OCI-LY3 (cell line): ENCODE measurements at regions not wholly inside any gene's neighbourhood (a gene's known extent, or its start where the extent isn't known, plus 50 kb on each side); places are given as distances from the start of the nearest gene placed in this dataset.
"Not testable (repeated sequence)": the region's sequence is repeated elsewhere in the genome, so short reads cannot be mapped to it uniquely, and the experiment has no call there.

ENCODE experiments used
- H2AFZ ChIP-seq: fragments of 200-600, 300-600 bp; shearing (Covaris generic); 2 replicates; pipeline ENCODE4 v1.6.0; 2014; ENCODE audit warnings: antibody characterized with exemption, low read depth, low read length
- H3K27ac ChIP-seq: fragments of 200-600, 300-600 bp; sonication (generic); 2 replicates; pipeline ENCODE4 v1.5.1; 2014; ENCODE audit warnings: mild to moderate bottlenecking, low read length, moderate library complexity, mixed read lengths
- H3K27me3 ChIP-seq: fragments of 200-600, 300-600 bp; sonication (generic); 2 replicates; pipeline ENCODE4 v1.6.1; 2014; ENCODE audit warnings: low read depth, low read length, mixed read lengths
- H3K36me3 ChIP-seq: fragments of 200-600, 300-600 bp; sonication (generic); replicated peaks from 2 replicates; pipeline ENCODE3; 2014; ENCODE audit warnings: low read depth, low read length, mixed read lengths
- H3K4me1 ChIP-seq: fragments of 300-600, 200-600 bp; sonication (generic); 2 replicates; pipeline ENCODE4 v1.6.1; 2014; ENCODE audit warnings: low read length, mixed read lengths
- H3K4me2 ChIP-seq: fragments of 200-600, 300-600 bp; sonication (generic); 2 replicates; pipeline ENCODE4 v1.6.1; 2014; ENCODE audit warnings: low read length, mixed read lengths
- H3K4me3 ChIP-seq: fragments of 300-600, 200-600 bp; sonication (generic); 2 replicates; pipeline ENCODE4 v1.5.1; 2014; ENCODE audit warnings: antibody characterized with exemption, mild to moderate bottlenecking, low read length, moderate library complexity
- H3K79me2 ChIP-seq: fragments of 300-600, 200-600 bp; shearing (Covaris generic); 2 replicates; pipeline ENCODE4 v1.6.1; 2014; ENCODE audit warnings: mild to moderate bottlenecking, low read length, mixed read lengths
- H3K9ac ChIP-seq: fragments of 300-600, 200-600 bp; shearing (Covaris generic); 2 replicates; pipeline ENCODE4 v1.6.0; 2014; ENCODE audit warnings: mild to moderate bottlenecking, low read length, moderate library complexity
- H3K9me3 ChIP-seq: fragments of 200-600, 300-600 bp; shearing (Covaris generic); 2 replicates; pipeline ENCODE4 v1.6.1; 2014; ENCODE audit warnings: low read length, mixed read lengths; ENCODE audit not compliant: insufficient read depth
- H4K20me1 ChIP-seq: fragments of 200-600, 300-600 bp; sonication (generic); 2 replicates; pipeline ENCODE4 v1.6.1; 2016; ENCODE audit warnings: low read length, mixed read lengths; ENCODE audit not compliant: insufficient read depth
- TF ChIP-seq, protein P1 (sequence below): fragments of 200-600, 300-600 bp; sonication (generic); IDR thresholded peaks from 2 replicates; pipeline ENCODE4 v1.5.1; 2014; ENCODE audit warnings: antibody characterized with exemption, low read length, low read depth

DNA sequence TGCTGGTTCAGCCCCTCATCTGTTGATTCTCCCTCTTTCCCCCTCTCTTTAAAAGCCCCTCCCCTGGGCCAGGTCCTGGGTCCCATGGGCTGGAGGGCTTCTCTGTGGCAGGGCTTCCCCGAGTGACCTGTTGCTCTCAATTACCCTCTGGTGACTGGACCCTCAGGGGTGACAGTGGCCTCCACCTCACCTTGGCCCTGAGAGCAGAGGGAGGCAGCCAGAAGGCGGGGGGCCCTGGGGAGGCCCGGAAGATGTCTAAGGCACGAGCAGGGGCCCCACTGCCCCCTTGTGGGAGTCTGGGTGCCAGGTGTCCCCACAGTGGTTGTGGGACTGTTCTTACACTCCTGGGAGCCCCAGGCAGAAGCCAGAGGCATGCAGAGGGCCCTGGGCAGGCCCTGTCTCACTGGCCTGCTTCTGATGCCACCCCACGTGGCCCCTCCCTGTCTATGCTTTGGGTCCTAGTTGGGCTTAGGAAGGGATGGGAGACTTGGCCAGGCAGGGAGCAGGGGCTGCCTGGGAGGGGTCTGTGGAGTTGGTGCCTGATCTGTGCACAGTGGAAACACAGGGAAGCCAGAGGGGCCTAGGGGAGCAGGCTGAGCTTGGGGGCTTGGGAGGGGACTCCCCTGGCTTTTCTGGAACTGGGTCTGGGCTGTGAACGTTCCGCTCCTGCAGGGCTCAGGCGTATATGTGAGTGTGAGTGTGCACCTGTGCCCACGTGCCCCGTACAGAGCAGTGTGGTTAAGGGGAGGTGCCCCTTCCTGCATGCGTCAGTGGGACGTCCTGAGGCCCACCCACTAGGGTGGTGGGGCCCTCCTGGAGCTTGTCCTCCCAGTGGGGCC is 179.7 kb downstream of the TMEM121 start:
- not testable (repeated sequence) for H2AFZ ChIP-seq, H3K79me2 ChIP-seq, H3K27me3 ChIP-seq, H3K9me3 ChIP-seq, H3K36me3 ChIP-seq, H3K4me1 ChIP-seq, H4K20me1 ChIP-seq, H3K4me3 ChIP-seq
- TF ChIP-seq, protein P1, sequence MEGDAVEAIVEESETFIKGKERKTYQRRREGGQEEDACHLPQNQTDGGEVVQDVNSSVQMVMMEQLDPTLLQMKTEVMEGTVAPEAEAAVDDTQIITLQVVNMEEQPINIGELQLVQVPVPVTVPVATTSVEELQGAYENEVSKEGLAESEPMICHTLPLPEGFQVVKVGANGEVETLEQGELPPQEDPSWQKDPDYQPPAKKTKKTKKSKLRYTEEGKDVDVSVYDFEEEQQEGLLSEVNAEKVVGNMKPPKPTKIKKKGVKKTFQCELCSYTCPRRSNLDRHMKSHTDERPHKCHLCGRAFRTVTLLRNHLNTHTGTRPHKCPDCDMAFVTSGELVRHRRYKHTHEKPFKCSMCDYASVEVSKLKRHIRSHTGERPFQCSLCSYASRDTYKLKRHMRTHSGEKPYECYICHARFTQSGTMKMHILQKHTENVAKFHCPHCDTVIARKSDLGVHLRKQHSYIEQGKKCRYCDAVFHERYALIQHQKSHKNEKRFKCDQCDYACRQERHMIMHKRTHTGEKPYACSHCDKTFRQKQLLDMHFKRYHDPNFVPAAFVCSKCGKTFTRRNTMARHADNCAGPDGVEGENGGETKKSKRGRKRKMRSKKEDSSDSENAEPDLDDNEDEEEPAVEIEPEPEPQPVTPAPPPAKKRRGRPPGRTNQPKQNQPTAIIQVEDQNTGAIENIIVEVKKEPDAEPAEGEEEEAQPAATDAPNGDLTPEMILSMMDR = 0 out of 2 replicates have a peak, but pooled peaks have one; percentile 4
- H3K27ac ChIP-seq = peak overlapping the region; percentile 76
- H3K9ac ChIP-seq = peak overlapping the region; percentile 44; the same call in 1 of the 2 replicates
- 0 out of 2 replicates have a peak overlapping the region, but pooled peaks have one; percentile 30 for H3K4me2 ChIP-seq

DNA sequence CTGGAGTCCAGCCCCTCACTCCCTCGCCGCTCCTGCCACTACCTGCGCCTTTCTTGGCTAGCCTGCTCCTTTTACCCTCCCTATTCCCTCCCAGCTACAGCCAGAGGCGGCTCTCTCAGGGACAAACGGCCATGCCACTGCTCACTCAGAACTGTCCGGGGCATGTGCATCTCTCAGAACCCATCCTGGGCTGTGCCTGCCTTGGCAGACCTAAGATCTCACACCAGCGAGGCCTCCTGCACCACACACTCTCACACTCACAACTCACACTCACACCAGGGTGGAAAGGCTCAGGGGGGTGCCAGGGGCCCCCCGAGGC is 180.3 kb downstream of the TMEM121 start:
- H3K36me3 ChIP-seq, H4K20me1 ChIP-seq, H3K4me1 ChIP-seq, H3K4me3 ChIP-seq, H2AFZ ChIP-seq, H3K27me3 ChIP-seq, H3K4me2 ChIP-seq, H3K79me2 ChIP-seq, H3K9ac ChIP-seq, H3K9me3 ChIP-seq: not testable (repeated sequence)
- H3K27ac ChIP-seq = peak overlapping the region; percentile 48

DNA sequence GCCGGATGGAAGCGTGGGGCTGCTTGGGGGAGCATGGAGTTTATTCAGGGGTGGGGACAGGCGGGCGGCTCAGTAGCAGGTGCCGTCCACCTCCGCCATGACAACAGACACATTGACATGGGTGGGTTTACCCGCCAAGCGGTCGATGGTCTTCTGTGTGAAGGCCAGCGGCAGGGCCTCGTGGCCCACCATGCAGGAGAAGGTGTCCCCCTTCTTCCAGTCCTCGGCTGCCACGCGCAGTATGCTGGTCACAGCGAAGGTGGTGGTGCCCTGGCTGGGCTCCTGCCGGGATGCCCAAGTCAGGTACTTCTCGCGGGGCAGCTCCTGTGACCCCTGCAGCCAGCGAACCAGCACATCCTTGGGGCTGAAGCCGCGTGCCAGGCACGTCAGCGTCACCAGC is 180.7 kb downstream of the TMEM121 start:
- Histone ChIP-seq H3K27ac (peak overlapping the region; percentile 44; the same call in 1 of the 2 replicates), H3K9ac (peak overlapping the region; percentile 27; the same call in 1 of the 2 replicates), H3K4me2 (peak overlapping the region; percentile 34; the same call in 1 of the 2 replicates)
- not testable (repeated sequence) for H3K36me3 ChIP-seq, H4K20me1 ChIP-seq, H3K4me1 ChIP-seq, H2AFZ ChIP-seq, H3K4me3 ChIP-seq, H3K79me2 ChIP-seq, H3K9me3 ChIP-seq, H3K27me3 ChIP-seq

DNA sequence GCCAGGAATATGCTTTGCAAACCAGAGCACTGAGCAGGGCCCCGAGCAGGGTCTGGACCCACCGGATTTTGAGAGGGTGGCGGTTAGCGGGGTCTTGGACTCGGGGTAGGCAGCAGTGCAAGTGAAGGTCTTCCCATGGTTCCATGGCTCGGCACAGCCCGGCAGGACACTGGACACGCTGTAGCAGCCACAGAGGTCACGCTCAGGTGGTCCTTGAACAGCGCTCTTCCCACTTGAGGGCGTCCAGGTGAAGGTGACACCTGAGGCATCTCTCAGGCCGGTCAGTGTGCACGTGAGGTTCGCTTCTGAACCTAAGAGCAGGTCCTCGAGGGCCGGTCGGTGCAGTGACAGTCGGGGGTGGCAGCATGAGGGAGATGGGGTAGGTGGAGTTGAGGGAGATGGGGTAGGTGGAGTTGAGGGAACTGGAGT is 181.4 kb downstream of the TMEM121 start:
- not testable (repeated sequence) for H3K27ac ChIP-seq, H2AFZ ChIP-seq, H4K20me1 ChIP-seq, H3K36me3 ChIP-seq, H3K4me2 ChIP-seq, H3K9ac ChIP-seq, H3K9me3 ChIP-seq, H3K4me1 ChIP-seq, H3K79me2 ChIP-seq, H3K27me3 ChIP-seq, H3K4me3 ChIP-seq

DNA sequence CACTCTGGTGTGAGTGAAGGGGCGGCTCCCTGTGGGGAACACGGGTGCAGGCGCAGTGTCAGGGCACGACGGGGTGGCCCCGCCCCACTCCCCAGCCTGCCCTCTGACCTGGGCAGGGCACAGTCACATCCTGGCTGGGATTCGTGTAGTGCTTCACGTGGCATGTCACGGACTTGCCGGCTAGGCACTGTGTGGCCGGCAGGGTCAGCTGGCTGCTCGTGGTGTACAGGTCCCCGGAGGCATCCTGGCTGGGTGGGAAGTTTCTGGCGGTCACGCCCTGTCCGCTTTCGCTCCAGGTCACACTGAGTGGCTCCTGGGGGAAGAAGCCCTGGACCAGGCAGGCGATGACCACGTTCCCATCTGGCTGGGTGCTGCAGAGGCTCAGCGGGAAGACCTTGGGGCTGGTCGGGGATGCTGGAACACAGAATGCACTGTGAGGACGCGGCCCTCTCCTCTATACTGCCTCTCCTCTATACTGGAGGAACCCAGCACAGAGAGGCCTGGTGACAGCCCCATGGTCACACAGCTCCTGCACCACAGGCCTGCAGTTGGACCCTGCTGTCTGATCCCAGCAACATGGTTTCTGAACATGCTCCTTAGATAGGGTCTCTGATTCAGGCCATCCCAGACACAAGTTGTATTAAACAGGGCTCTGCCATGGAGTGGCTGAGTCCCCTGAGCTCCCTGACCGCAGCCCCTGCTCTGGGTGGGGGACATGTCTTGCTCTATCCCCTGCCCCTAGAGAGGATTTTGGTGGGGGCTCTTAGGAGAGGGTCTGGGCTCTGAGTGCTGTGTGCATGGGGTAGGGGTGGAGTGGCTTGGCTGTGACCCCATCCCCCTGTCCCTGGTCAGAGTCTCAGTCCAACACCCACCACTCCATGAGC is 182.1 kb downstream of the TMEM121 start:
- not testable (repeated sequence) for H3K36me3 ChIP-seq, H3K9me3 ChIP-seq, H3K4me3 ChIP-seq, H3K27ac ChIP-seq, H2AFZ ChIP-seq, H4K20me1 ChIP-seq, H3K79me2 ChIP-seq, H3K27me3 ChIP-seq, H3K4me1 ChIP-seq, H3K9ac ChIP-seq, H3K4me2 ChIP-seq
